ENCODE measurements at regions not wholly inside any gene's neighbourhood (a gene's known extent, or its start where the extent isn't known, plus 50 kb on each side); places are given as distances from the start of the nearest gene placed in this dataset.
"Not testable (repeated sequence)": the region's sequence is repeated elsewhere in the genome, so short reads cannot be mapped to it uniquely, and the experiment has no call there.

- no peaks in the 10 kb centered on the region for H3K27me3 ChIP-seq (replicated peaks in 1 of 7)
- H3K9me3 ChIP-seq: no peaks in the 10 kb centered on the region
- intact Hi-C loops (cut with DNase I; ENCODE audit: low total_unique reads): no loop called here
- H3K4me1 ChIP-seq: no peaks in the 10 kb centered on the region
- no peaks in the 10 kb centered on the region for H3K36me3 ChIP-seq
- DNase-seq: no peak
- H3K27ac ChIP-seq: no peak overlapping the region
- H3K4me3 ChIP-seq: no peak overlapping the region
- TF ChIP-seq, protein P1, sequence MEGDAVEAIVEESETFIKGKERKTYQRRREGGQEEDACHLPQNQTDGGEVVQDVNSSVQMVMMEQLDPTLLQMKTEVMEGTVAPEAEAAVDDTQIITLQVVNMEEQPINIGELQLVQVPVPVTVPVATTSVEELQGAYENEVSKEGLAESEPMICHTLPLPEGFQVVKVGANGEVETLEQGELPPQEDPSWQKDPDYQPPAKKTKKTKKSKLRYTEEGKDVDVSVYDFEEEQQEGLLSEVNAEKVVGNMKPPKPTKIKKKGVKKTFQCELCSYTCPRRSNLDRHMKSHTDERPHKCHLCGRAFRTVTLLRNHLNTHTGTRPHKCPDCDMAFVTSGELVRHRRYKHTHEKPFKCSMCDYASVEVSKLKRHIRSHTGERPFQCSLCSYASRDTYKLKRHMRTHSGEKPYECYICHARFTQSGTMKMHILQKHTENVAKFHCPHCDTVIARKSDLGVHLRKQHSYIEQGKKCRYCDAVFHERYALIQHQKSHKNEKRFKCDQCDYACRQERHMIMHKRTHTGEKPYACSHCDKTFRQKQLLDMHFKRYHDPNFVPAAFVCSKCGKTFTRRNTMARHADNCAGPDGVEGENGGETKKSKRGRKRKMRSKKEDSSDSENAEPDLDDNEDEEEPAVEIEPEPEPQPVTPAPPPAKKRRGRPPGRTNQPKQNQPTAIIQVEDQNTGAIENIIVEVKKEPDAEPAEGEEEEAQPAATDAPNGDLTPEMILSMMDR (IDR thresholded peaks at IDR 0.05 in 8 of 11, conservative IDR thresholded peaks at IDR 0.05 in 3 of 11): no peak
- no peak for TF ChIP-seq POLR2AphosphoS5 (IDR thresholded peaks at IDR 0.05)
- TF ChIP-seq POLR2A (IDR thresholded peaks at IDR 0.05): no peak
Measured at GRCh38 chr10:120039046-120039445, 146.5 kb downstream of the SEC23IP start.

DNA sequence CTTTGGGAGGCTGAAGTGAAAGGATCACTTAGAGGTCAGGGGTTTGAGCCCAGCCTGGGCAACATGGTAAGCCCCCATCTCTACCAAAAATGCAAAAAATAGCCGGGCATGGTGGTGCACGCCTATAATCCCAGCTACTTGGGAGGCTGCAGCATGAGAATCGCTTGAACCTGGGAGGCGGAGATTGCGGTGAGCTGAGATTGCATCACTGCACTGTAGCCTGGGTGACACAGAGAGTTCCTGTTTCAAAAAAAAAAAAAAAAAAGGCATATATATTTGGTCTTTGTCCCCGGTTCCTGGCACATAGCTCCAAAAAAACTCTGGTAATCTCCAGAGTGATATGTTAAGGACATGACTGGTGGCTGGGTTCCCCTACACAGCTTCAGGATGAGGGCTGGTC is 147.3 kb downstream of the SEC23IP start:
- intact Hi-C loops (cut with DNase I; ENCODE audit: low total_unique reads): no loop called here
- H3K4me3 ChIP-seq: no peak overlapping the region
- H3K36me3 ChIP-seq: no peaks in the 10 kb centered on the region
- 73 to 96% (median 87%) methylated on average over 6 of the region's 6 CpGs for WGBS, 5 donors
- no peaks in the 10 kb centered on the region for H3K9me3 ChIP-seq
- no peaks in the 10 kb centered on the region for H3K4me1 ChIP-seq
- TF ChIP-seq POLR2AphosphoS5 (IDR thresholded peaks at IDR 0.05) (no peak), POLR2A (IDR thresholded peaks at IDR 0.05) (no peak)
- TF ChIP-seq, protein P1 (IDR thresholded peaks at IDR 0.05 in 8 of 11, conservative IDR thresholded peaks at IDR 0.05 in 3 of 11): no peak
- H3K27ac ChIP-seq: no peak overlapping the region
- DNase-seq: no peak
- H3K27me3 ChIP-seq (replicated peaks in 1 of 7): no peaks in the 10 kb centered on the region

DNA sequence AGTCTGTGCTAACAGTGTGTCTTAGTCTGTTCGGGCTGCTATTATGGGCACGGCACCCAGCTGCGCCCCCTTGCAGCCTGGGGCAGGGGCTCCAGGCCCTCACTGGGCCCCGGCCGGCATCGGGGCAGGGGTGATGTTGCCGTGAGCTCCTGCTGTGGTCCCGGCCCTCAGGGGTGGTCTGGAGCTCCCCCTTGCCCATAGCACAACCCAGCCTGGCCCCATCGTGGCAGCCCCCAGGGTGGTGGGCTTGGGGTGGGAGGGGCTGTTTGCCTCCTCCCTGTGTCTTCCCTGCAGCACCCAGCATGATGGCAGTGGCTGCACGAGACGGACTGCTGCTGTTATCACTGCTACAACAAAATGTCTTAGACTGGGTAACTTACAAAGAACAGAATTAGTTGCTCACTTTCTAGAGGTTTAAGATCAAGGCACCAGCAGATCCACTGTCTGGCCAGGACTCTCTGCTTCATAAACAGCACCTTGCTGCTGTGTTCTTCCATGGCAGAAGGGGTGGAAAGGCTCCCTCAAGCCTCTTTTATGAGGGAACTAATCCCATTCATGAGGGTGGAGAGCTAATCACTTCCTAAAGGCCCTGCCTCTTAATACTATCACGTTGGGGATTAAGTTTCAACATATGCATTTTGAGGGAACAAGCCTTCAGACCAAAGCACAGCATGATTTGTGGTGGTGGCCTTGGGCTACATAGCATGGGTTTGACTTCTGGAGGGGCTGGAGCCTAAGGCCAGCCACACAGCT is 149.5 kb downstream of the SEC23IP start:
- H3K9me3 ChIP-seq: no peaks in the 10 kb centered on the region
- H3K36me3 ChIP-seq: no peaks in the 10 kb centered on the region
- no peak overlapping the region for H3K27ac ChIP-seq
- no peaks in the 10 kb centered on the region for H3K4me1 ChIP-seq
- no peak overlapping the region for H3K4me3 ChIP-seq
- TF ChIP-seq POLR2A (IDR thresholded peaks at IDR 0.05) (no peak), POLR2AphosphoS5 (IDR thresholded peaks at IDR 0.05) (no peak)
- TF ChIP-seq, protein P1 (IDR thresholded peaks at IDR 0.05 in 8 of 11, conservative IDR thresholded peaks at IDR 0.05 in 3 of 11): no peak
- 73 to 83% (median 79%) methylated on average over 12 of the region's 12 CpGs for WGBS, 5 donors
- H3K27me3 ChIP-seq (replicated peaks in 1 of 7): no peaks in the 10 kb centered on the region
- no peak for DNase-seq
- intact Hi-C loops (cut with DNase I; ENCODE audit: low total_unique reads): no loop called here

DNA sequence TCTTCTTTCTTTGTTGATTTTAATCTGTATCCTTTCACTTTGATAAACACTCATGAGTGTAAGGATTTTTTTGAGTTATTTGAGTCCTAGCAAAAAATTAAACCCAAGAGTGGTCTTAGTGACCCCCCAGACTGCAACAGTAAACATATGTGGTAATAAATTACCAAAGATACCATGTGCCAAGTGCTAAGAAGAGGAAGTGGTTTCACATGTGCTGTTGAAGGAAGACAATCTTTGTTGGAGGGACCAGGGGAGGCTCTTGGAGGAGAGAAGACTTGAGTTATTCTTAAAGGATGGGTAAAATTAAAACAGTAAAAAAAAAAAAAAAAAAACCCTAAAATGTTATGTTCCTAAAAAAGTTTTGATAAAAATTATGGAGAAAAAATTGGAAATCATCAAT is 150.2 kb downstream of the SEC23IP start:
- H3K9me3 ChIP-seq: peaks cover 0 to 5% (median 0%) of the 10 kb centered on the region in 8 donors
- no peak overlapping the region for H3K27ac ChIP-seq
- H3K36me3 ChIP-seq: no peaks in the 10 kb centered on the region
- TF ChIP-seq POLR2A (IDR thresholded peaks at IDR 0.05) (no peak), POLR2AphosphoS5 (IDR thresholded peaks at IDR 0.05) (no peak)
- TF ChIP-seq, protein P1 (IDR thresholded peaks at IDR 0.05 in 8 of 11, conservative IDR thresholded peaks at IDR 0.05 in 3 of 11): no peak
- intact Hi-C loops (cut with DNase I; ENCODE audit: low total_unique reads): no loop called here
- no peak overlapping the region for H3K4me3 ChIP-seq
- no peak for DNase-seq
- no peaks in the 10 kb centered on the region for H3K27me3 ChIP-seq (replicated peaks in 1 of 7)
- no peaks in the 10 kb centered on the region for H3K4me1 ChIP-seq

GRCh38 chr10:120047373-120047772 is 154.8 kb downstream of the SEC23IP start:
- H3K9me3 ChIP-seq; DNase-seq; H3K4me1 ChIP-seq; H3K27ac ChIP-seq; H3K4me3 ChIP-seq; H3K36me3 ChIP-seq; intact Hi-C loops (cut with DNase I; ENCODE audit: low total_unique reads): not testable (repeated sequence)
- H3K27me3 ChIP-seq (replicated peaks in 1 of 7): peaks cover 0 to 12% (median 0%) of the 10 kb centered on the region in 7 donors
- WGBS, 5 donors: 83 to 96% (median 93%) methylated on average over 7 of the region's 7 CpGs
